Cardiac septum (tissue), 1 donor: ENCODE measurements at regions not wholly inside any gene's neighbourhood (a gene's known extent, or its start where the extent isn't known, plus 50 kb on each side); places are given as distances from the start of the nearest gene placed in this dataset.

Source experiments
- DNase-seq: peaks from one replicate; pipeline ENCODE4 v3.0.0-alpha.2; 2020; ENCODE audit warnings: low spot score
- intact Hi-C: fragments of 100-400 bp; cut with DNase I; formaldehyde crosslinking; loops from one replicate; pipeline ENCODE4 v1.14.0; 2022
- donor health status: DM: no; HTN: no; CAD: no.

DNA sequence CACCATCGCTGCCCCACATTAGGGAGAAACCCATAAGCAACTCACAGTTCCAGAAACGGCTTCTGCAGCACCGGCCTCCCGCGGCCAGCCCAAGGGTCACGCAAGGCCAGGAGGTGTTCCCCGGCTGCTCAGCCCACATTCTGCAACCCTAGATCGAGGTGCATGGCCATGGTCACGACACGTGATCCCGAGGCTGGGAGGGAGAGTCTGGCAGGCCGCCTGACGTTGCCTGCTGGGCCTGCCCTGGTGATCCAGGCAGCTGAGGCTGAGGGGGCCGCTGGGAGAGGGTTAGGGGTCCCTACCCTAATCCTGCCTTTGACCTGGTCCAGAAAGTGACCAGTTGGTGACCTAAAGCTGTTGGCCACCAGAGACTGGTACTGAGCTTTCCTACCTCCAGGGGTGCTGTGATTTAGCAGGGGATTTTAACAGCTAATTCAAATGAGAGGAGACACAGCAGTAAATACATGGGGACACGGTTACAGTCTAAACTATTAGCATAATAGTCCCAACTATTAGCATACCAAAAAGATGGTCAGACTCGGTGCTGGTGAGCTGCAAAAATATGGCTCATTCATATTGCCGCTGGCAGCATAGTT lies 97.4 kb upstream of the CIBAR2 start:
- no peak for DNase-seq
- intact Hi-C loops, result no loop called here

DNA sequence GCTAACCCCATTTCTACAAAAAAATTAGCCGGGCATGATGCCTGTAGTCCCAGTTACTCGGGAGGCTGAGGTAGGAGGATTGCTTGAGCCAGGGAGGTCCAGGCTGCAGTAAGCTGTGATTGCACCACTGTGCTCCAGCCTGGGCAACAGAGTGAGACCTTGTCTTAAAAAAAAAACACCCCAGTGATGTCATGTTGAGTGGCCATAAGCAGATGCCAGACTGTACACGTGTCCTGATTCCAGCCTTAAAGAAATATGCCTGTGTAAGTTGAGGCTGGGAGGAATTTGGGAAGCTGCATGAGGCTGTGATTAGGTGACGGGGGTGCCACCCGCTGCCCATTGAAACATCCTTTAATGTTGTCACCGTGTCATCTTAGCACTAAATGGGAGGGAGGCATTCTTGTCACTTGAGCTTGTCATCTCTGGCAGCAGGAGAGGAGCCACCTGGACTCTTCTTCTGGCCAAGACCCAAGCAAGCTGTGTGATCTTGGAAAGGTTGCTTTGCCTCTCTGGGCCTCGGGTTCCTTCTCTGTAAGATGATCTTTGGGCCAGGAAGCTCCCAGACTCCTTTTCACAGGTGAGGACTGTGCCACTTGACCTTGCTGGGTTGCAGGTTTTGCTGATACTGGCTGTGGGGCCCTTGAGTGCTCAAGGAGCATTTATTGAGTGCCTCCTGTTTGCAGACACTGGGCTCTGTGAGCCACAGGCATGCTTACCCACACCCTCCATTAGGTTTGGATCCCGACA lies 98.3 kb upstream of the CIBAR2 start:
- intact Hi-C loops, result no loop called here
- DNase-seq, result no peak

GRCh38 chr16:85211271-85211801 lies 99.1 kb upstream of the CIBAR2 start:
- intact Hi-C loops, result no loop called here
- DNase-seq, result no peak

DNA sequence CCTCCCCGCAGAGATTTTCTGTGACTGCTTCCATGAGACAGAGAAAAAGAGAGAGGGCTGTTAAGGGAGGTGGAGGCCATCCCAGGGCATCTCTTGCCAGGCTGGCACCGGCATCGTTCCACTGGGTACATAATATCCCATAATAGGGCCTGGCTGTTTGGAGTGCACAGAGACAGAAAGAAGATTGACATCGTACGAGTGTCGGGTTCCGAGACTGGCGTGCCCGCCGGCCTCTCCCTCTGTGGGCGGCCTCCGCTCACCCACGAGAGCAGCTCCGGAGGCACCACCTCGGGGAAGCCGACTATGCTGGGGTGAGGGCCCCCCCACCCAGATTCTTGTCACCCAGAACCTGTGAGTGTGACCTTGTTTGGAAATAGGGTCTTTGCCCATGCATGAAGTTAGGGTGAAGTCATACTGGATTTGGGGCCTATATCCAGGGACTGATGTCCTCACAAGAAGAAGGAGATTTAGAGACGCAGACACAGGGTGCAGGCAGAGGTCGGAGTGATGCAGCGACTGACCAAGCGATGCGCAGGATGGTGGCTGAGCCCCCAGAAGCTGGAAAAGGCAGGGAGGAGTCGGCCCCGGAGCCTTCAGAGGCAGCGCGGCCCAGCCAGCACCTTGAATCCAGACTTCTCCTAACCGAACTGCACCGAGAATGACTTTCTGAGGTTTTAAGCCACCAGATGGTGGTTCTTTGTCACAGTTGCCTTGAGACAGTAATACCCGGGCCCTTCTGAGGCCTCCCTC lies 101.8 kb upstream of the CIBAR2 start:
- no peak for DNase-seq
- intact Hi-C loops, result no loop called here

GRCh38 chr16:85215478-85216118 lies 103.3 kb upstream of the CIBAR2 start:
- no peak for DNase-seq
- intact Hi-C loops, result no loop called here

GRCh38 chr16:85216522-85217375 lies 104.5 kb upstream of the CIBAR2 start:
- intact Hi-C loops, result no loop called here
- no peak for DNase-seq

GRCh38 chr16:85220125-85220839 lies 108.0 kb upstream of the CIBAR2 start:
- intact Hi-C loops, result loop anchor here (1.0 to 5.0 kb wide), 2 partner anchors 14 to 48 kb away; no protein-coding TSS in a partner anchor
- DNase-seq, result peak; percentile 87

DNA sequence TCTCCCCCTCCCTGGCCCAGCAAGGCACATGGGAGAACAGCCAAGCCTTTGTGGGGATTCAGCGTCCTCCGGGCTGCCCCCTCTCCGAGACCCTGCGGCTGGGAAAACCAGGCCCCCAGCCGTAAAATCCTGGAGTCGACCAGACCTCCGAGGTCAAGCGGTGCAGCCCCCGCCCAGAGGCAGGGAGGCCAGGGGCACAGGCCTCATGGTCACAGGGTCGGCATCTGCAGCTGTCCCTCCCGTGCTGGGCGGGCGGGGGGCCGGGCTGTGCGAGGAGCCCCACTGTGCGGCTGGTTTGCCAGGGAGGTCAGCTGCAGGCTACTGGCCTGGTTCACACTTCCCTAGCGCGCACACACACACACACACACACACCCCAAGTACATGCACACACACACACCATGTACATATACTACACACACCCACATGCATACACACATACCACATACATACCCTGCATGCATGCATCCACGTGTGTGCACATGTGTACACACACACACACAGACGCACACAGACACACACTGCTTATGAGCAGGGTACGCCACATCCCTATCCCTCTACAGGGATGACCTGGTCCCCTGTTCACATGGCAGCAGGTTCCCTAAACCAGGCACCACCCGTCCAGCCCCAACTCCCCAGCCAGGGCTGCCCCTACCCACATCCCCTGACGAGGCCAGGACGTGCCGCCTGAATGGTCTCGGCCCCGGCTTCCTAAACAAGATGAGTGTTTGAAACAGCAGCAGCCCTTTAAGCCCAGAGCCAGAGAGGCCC lies 108.9 kb upstream of the CIBAR2 start:
- no peak for DNase-seq
- intact Hi-C loops, result loop anchor here (1.0 to 5.0 kb wide), 2 partner anchors 13 to 49 kb away; no protein-coding TSS in a partner anchor

- DNase-seq, result no peak
- intact Hi-C loops, result loop anchor here (5.0 kb wide), 1 partner anchor 49 kb away; no protein-coding TSS in a partner anchor
Observed at GRCh38 chr16:85221771-85222154, 109.5 kb upstream of the CIBAR2 start.

GRCh38 chr16:85222155-85222863 lies 110.0 kb upstream of the CIBAR2 start:
- intact Hi-C loops, result loop anchor here (5.0 kb wide), 1 partner anchor 50 kb away; no protein-coding TSS in a partner anchor
- no peak for DNase-seq

GRCh38 chr16:85225257-85225656 lies 113.0 kb upstream of the CIBAR2 start:
- intact Hi-C loops, result no loop called here
- DNase-seq, result no peak

DNA sequence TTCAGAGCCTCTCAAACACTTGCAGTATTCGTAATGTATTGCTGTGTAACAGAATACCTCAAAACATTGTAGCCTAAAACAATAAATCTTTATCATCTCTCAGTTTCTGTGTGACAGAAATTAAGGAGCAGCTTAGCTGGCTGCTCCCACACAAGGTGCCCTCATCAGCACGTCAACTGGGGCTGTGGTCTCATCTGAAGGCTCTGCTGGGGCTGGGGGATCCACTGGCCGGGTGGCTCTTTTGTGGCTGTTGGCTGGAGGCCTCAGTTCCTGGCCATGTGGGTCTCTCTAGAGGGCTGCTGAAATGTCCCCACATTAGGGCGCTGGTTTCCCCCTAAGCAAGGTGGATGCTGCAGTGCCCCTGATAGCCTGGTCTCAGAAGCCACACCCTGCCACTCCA lies 113.4 kb upstream of the CIBAR2 start:
- DNase-seq, result no peak
- intact Hi-C loops, result no loop called here

GRCh38 chr16:85227084-85227945 lies 115.0 kb upstream of the CIBAR2 start:
- intact Hi-C loops, result no loop called here
- no peak for DNase-seq

DNA sequence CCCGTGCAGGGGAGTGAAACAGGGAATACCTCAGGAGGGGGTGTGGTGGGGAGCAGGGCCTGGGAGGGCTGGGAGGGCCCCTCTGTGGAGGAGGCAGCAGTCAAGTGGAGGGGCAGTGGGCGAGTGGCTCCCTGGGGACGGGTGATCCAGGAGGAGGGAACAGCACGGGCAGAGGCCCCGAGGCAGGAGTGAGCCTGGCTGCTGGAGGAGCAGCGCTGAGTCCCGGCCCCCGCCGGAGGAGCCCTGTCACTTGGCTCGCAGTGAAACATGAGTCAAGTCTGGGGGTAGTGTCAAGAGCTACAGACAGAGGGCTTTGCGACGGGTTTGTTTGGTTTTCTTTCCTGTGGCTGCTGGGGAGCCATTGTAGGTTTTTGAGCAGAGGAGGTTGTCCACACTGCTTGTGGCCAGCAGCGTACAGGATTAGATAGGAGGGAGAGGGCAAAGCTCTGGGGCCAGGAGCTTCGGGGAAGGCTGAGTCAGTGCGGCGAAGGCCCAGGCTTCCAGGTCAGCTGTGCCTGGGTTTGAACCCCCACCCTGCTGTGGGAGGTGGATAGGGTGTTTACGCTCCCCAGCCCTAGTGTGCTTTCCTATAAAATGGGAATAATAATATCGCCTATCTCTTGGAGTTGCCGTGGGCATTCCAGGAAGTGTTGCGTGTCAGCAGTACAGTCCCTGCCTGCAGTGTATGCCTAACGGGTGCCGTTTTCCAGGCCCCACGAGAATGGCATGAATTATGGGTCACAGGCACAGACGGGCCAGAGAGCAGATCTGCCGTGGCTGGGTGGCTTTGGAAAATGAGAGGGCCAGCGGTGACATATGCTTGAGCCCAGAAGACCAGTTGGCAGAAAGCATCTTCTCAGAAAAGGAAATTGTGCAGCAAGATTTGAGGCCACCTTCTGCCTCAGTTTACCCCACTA lies 115.9 kb upstream of the CIBAR2 start:
- no peak for DNase-seq
- intact Hi-C loops, result no loop called here

GRCh38 chr16:85228970-85229430 lies 116.7 kb upstream of the CIBAR2 start:
- intact Hi-C loops, result no loop called here
- DNase-seq, result no peak
